Neutrophil (primary cell): ENCODE measurements at regions not wholly inside any gene's neighbourhood (a gene's known extent, or its start where the extent isn't known, plus 50 kb on each side); places are given as distances from the start of the nearest gene placed in this dataset.

Experiments
- H3K27ac ChIP-seq: fragments of 200-600 bp; sonication (generic); 2 replicates; pipeline ENCODE4 v1.5.1; 2016; ENCODE audit warnings: mild to moderate bottlenecking, moderate library complexity
- H3K27me3 ChIP-seq: fragments of 200-600 bp; sonication (generic); 2 replicates; pipeline ENCODE4 v1.6.0; 2016; ENCODE audit warnings: mild to moderate bottlenecking
- H3K36me3 ChIP-seq: fragments of 200-600 bp; sonication (generic); 2 replicates; pipeline ENCODE4 v1.5.1; 2017
- H3K4me1 ChIP-seq, 2 experiments: fragments of 200-600 bp in 1 of 2; sonication (generic) in 1 of 2; 1 replicate in 1 of 2; 2 replicates in 1 of 2; pipeline versions ENCODE4 v1.5.1 to v1.6.1; 2013 to 2016; ENCODE audit warnings: low read depth in 1 of 2, low read length in 1 of 2, mild to moderate bottlenecking in 1 of 2, moderate library complexity in 1 of 2; ENCODE audit not compliant: control insufficient read depth in 1 of 2, insufficient read depth in 1 of 2
- H3K4me3 ChIP-seq, 2 experiments: fragments of 200-600 bp in 1 of 2; sonication (generic) in 1 of 2; 1 replicate in 1 of 2; 2 replicates in 1 of 2; pipeline ENCODE4 v1.5.1; 2013 to 2016; ENCODE audit warnings: low read depth in 1 of 2, low read length in 1 of 2, mild to moderate bottlenecking in 1 of 2, moderate library complexity in 1 of 2
- H3K9me3 ChIP-seq: fragments of 200-600 bp; sonication (generic); 2 replicates; pipeline ENCODE4 v1.5.1; 2016
- TF ChIP-seq, protein P1 (sequence below): fragments of 200-600 bp; sonication (generic); IDR thresholded peaks from 2 replicates; pipeline ENCODE4 v1.5.1; 2016; ENCODE audit warnings: antibody characterized with exemption

DNA sequence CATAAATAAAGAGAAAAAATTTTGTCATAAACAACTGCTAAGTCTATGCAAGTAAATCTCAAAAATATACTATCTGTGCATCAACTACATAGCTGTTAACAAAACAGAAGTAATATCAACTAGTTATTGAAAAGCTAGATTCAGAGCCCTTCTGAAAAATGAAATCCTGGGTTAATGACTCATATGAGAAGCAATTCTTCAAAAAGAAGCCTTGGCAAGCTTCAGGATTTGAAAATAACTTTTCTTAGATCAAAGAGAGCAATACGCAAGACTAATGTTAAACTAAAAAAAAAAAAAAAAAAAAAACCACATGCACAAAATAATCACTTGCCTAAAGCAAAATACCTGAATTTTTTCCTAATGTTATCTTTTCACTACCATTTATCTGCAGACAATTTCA is 566.1 kb upstream of the BOD1L1 start:
- TF ChIP-seq, protein P1, sequence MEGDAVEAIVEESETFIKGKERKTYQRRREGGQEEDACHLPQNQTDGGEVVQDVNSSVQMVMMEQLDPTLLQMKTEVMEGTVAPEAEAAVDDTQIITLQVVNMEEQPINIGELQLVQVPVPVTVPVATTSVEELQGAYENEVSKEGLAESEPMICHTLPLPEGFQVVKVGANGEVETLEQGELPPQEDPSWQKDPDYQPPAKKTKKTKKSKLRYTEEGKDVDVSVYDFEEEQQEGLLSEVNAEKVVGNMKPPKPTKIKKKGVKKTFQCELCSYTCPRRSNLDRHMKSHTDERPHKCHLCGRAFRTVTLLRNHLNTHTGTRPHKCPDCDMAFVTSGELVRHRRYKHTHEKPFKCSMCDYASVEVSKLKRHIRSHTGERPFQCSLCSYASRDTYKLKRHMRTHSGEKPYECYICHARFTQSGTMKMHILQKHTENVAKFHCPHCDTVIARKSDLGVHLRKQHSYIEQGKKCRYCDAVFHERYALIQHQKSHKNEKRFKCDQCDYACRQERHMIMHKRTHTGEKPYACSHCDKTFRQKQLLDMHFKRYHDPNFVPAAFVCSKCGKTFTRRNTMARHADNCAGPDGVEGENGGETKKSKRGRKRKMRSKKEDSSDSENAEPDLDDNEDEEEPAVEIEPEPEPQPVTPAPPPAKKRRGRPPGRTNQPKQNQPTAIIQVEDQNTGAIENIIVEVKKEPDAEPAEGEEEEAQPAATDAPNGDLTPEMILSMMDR: no peak

DNA sequence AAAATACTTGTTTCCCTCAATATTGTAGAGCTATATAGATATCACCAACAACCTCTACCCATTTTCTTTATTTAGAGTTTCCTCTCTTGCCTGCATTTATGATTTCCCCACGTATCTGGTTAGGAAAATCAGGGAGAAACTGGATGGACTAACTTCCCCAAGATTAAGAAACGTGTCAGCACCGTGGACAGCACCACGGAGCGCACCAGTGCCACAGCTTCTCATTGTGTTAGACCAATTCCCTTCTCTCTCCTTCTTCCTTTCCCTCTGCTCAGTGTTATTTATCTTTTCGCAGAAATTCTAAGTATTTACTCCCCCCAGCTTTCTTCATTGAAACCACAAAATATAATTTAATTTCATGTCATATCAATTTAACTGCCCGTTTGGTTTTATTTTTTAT is 568.6 kb upstream of the BOD1L1 start:
- no peaks in the 10 kb centered on the region for H3K9me3 ChIP-seq
- H3K27me3 ChIP-seq: no peaks in the 10 kb centered on the region
- TF ChIP-seq, protein P1: no peak
- H3K4me1 ChIP-seq: no peaks in the 10 kb centered on the region
- no peak overlapping the region for H3K27ac ChIP-seq
- no peak overlapping the region for H3K4me3 ChIP-seq
- no peaks in the 10 kb centered on the region for H3K36me3 ChIP-seq

More for the DNA sequence above, 566.1 kb upstream of the BOD1L1 start:
- Histone ChIP-seq H3K4me3 (no peak overlapping the region), H3K9me3 (no peaks in the 10 kb centered on the region), H3K4me1 (no peaks in the 10 kb centered on the region), H3K36me3 (no peaks in the 10 kb centered on the region), H3K27ac (no peak overlapping the region), H3K27me3 (no peaks in the 10 kb centered on the region)

DNA sequence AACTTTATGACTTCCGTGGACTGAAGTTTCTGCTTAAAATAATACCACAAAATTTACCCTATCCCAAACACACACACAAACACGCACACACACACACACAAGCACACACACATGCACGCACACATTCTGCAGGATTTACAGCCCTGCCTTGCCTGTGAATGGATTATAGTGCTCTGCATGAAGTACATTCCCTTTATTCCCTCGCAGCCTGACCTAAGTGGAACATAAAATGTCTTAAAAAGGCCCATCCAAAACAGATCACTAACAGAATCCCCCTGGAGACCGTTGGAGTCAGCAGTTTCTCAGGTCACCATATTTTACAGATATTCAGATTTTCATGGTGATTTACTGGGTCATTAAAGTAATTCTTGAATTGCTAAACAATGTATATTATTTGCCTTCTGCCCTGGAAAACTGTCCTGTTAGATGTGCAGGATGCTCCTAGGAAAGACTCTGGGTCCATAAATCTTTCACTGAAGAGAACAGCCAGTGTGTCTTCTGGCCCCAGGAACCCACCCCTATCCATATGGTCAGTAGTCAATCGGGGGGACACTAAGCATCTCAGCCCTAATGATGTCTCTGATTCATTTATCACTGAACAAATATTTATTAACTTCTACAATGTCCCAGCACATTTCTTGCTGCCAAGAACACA is 587.7 kb upstream of the BOD1L1 start:
- Histone ChIP-seq H3K27ac (no peak overlapping the region), H3K9me3 (no peaks in the 10 kb centered on the region), H3K36me3 (no peaks in the 10 kb centered on the region), H3K27me3 (no peaks in the 10 kb centered on the region), H3K4me1 (no peaks in the 10 kb centered on the region), H3K4me3 (no peak overlapping the region)
- TF ChIP-seq, protein P1: no peak

DNA sequence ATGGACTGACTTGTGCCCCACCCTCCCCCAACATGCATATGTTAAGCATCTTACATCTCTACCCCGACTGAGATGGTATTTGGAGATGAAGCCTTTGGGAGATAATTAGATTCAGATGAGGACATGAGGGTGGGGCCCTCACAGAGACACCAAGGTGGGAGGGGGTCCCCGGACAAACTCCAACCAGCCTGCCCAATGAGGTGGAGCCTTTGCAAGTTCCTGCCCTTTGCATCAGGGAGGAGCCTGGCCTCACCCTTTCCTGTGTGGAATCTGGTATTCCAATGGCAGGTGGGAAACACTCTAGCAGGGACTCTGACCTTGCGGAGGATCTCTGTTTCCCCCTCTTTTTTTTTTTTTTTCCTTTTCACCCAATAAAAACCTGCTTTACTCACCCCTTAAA is 589.9 kb upstream of the BOD1L1 start:
- TF ChIP-seq, protein P1: no peak
- H3K36me3 ChIP-seq: no peaks in the 10 kb centered on the region
- no peak overlapping the region for H3K27ac ChIP-seq
- no peak overlapping the region for H3K4me3 ChIP-seq
- H3K27me3 ChIP-seq: no peaks in the 10 kb centered on the region
- no peaks in the 10 kb centered on the region for H3K9me3 ChIP-seq
- no peaks in the 10 kb centered on the region for H3K4me1 ChIP-seq

DNA sequence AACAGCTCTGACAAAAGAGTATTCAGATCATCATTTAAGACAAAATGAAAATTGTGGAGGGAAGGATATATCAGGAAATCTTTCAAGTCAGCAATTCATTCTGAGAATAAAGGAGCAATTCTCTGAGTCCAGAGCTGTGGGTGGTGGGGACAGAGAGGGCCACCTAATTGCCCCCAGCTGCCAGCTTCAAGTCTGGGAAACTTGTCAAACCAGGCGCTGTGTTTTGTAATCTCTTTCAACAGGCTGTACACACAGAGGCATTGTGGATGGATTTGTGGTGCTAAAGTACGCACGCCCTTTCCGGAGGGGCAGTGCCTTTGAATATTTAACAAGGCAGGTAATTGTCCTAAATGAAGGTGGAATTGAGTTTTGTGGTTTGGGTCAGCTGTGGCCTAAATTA is 591.1 kb upstream of the BOD1L1 start:
- H3K4me3 ChIP-seq: no peak overlapping the region
- TF ChIP-seq, protein P1: no peak
- no peaks in the 10 kb centered on the region for H3K27me3 ChIP-seq

More for the DNA sequence above, 591.1 kb upstream of the BOD1L1 start:
- H3K36me3 ChIP-seq: no peaks in the 10 kb centered on the region
- no peaks in the 10 kb centered on the region for H3K4me1 ChIP-seq
- H3K9me3 ChIP-seq: no peaks in the 10 kb centered on the region
- no peak overlapping the region for H3K27ac ChIP-seq
